ENCODE measurements at regions not wholly inside any gene's neighbourhood (a gene's known extent, or its start where the extent isn't known, plus 50 kb on each side); places are given as distances from the start of the nearest gene placed in this dataset.
A peak's percentile ranks its signal among the peaks of the same experiment; 100 is the strongest.
"Not testable (repeated sequence)": the region's sequence is repeated elsewhere in the genome, so short reads cannot be mapped to it uniquely, and the experiment has no call there.

DNA sequence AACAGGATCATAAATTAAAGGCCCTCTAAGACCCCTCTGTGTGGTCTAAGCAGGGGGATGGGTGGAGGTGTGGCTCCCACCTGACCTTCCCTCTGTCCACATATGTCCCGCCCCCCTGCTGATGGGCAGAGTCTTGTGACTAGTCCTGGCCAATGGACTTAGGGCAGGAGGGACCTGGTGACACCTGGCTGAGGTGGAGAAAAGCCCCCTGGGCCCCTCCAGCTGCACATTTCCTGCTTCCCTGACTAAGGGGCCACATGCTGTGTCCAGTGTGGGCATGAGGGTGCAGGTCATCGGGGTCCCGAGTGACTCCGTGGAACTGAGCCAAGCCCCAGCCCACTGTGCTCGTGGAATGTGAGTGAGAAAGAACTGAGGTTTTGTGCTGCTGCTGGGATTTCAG is 254.7 kb downstream of the ADGRD1 start:
- H3K36me3 ChIP-seq, result no peaks in the 10 kb centered on the region
- no peak overlapping the region for H3K4me3 ChIP-seq
- H3K27ac ChIP-seq, result no peak overlapping the region
- peak in 2 of 3 donors; percentile 23 to 34 for DNase-seq
- no peaks in the 10 kb centered on the region for H3K9me3 ChIP-seq
- no peaks in the 10 kb centered on the region for H3K4me1 ChIP-seq
- H3K27me3 ChIP-seq, result no peaks in the 10 kb centered on the region
- TF ChIP-seq, protein P1, sequence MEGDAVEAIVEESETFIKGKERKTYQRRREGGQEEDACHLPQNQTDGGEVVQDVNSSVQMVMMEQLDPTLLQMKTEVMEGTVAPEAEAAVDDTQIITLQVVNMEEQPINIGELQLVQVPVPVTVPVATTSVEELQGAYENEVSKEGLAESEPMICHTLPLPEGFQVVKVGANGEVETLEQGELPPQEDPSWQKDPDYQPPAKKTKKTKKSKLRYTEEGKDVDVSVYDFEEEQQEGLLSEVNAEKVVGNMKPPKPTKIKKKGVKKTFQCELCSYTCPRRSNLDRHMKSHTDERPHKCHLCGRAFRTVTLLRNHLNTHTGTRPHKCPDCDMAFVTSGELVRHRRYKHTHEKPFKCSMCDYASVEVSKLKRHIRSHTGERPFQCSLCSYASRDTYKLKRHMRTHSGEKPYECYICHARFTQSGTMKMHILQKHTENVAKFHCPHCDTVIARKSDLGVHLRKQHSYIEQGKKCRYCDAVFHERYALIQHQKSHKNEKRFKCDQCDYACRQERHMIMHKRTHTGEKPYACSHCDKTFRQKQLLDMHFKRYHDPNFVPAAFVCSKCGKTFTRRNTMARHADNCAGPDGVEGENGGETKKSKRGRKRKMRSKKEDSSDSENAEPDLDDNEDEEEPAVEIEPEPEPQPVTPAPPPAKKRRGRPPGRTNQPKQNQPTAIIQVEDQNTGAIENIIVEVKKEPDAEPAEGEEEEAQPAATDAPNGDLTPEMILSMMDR (IDR thresholded peaks at IDR 0.05), result no peak
- TF ChIP-seq POLR2A (IDR thresholded peaks at IDR 0.05), result no peak

DNA sequence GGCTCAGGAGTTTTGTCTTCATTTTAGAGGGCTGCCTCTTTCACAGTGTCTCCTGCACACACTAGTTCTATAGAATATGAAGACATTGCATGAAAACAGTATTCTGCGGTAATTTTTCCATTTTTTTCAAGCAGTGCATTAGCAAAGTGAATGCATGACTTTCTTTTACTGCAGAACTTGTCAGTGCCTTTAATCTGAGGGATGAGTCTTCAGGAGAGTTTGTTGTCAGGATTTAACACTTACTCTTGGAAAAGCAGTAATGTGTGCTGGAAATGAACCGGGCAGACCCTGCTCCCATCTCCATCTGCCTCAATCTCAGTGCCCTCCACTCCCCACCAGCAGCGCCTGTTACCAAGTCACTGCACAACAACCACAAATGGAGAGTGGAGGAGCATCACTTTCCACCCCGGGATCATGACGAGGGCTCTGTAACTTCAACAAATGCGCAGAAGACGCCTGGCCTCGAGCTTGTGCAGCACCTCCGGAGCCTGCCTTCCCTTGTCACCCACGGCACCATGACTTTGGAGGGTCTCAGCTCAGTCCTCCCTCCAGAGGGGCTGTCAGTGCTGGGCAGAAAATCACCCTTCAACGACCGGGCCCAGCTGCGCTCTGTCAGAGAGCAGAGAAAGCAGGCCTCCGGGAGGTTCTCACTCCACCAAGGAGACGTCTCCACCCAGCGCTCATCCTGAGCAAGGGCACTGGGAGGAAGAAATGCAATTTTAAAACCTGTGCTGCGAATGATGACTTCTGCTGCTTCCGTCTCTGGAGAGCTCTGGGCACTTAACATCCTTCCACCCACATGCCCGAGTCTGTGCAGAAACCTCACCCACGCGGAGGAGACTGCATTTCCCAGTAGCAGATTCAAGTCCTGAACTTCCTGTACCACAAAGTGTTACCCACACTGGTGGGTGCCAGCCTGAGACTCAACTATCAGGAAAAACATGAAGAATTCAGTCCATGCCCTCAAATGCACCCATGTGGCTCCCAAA is 255.7 kb downstream of the ADGRD1 start:
- H3K27ac ChIP-seq, result no peak overlapping the region
- no peaks in the 10 kb centered on the region for H3K9me3 ChIP-seq
- no peaks in the 10 kb centered on the region for H3K27me3 ChIP-seq
- H3K4me3 ChIP-seq, result no peak overlapping the region
- TF ChIP-seq, protein P1 (IDR thresholded peaks at IDR 0.05), result no peak
- no peak for TF ChIP-seq POLR2A (IDR thresholded peaks at IDR 0.05)
- peak in 2 of 3 donors; percentile 21 to 28 for DNase-seq
- no peaks in the 10 kb centered on the region for H3K36me3 ChIP-seq
- H3K4me1 ChIP-seq, result no peaks in the 10 kb centered on the region

DNA sequence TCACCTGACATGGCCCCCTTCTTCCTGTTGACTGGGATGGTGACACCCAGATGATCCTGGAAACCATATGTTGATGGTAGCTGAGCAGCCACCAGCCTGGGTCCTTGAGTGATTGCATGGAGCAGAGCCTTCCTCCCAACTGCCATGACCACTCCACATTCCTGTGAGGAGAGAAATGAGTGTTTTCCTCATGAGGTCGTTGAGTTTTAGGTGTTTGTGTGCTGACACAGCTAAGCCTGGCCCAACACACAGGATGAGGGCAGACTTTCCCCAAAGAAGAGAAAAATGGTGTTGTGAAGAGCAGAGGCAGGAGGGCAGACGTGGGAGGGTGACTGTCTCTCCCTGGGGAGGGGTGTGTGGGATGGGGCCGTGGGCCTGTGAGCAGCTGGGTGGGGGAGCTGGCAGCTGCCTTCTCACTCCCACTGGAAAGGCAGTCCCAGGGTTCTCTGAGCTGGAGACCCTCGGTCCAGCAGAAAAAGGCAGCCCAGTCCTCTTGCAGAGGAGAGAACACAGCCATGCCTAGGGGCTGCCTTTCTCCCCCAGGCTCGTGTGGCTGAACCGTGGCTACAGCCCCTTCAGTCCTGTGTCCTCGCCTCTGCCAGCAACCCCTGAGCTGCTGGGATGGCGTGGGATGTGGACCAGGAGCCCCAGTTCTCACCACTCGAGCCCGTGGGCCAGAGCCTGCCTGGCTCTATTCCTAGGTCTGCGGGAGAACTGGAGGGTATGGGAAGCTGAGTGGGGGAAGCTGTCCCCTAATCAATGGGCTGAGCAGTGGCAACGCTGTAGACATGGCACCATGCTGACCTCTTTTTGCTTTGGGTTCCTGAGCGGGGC is 257.0 kb downstream of the ADGRD1 start:
- DNase-seq, result peak in 2 of 3 donors; percentile 23 to 24
- Histone ChIP-seq H3K4me1 (no peaks in the 10 kb centered on the region), H3K27me3 (no peaks in the 10 kb centered on the region), H3K4me3 (no peak overlapping the region), H3K9me3 (no peaks in the 10 kb centered on the region), H3K27ac (no peak overlapping the region), H3K36me3 (no peaks in the 10 kb centered on the region)
- TF ChIP-seq, protein P1 (IDR thresholded peaks at IDR 0.05), result no peak
- no peak for TF ChIP-seq POLR2A (IDR thresholded peaks at IDR 0.05)

DNA sequence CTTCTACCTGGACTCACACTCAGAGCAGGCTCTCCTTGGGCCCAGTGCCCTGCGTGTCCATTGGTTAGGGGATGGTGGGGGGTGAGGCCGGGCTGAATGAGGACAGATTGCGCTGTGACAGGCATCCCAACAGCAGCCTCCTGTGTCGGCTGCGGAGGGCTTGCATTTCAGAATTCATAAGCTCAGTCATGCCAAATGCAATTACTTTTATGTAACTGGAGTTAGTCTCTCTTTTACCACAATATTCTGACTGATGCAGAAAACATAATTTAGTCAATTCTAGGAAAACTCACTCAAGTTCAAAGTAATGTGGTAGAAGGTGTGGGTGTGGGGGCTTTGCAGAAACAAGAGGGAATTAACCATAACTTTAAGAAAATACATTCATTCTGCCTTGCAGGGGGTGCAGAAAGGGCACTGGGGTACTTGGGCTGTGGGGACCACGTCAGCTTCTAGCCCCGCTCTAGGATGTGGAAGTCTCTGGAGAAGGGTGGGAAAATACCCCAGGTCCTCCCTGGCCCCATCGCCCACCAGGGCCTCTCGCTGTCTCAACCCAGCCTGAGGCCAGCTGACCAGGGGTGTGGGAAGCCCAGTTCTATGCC is 257.7 kb downstream of the ADGRD1 start:
- TF ChIP-seq, protein P1 (IDR thresholded peaks at IDR 0.05), result no peak
- TF ChIP-seq POLR2A (IDR thresholded peaks at IDR 0.05), result no peak

DNA sequence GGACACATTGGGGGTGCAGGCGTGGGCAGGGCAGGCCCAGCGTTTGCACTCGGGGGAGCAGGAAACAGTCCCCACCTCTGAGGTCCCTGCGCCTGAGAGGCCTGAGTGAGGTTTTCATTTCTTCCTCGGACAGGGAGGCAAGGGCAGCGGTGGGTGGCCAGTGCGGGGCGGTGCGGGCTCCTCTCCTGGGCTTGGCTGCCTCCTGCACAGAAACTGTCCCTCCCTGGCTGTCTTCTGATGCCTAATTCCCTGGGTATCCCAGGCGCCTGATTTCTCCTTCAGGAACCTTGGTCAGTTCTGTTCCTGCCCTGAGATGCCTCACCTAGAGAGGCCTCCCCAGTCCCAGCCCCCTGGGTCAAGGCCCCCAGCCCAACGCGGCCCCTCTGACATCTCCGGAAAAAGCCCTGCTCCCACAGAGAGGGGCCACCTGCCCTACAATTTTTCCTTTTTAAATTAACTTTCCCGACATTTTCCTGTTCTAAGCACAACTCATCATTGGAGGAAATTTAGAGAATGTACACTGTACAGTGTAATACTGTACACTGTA is 260.3 kb downstream of the ADGRD1 start:
- DNase-seq, result peak in 2 of 3 donors; percentile 23 to 34
- Histone ChIP-seq H3K27me3 (no peaks in the 10 kb centered on the region), H3K36me3 (no peaks in the 10 kb centered on the region), H3K27ac (no peak overlapping the region), H3K4me3 (no peak overlapping the region), H3K4me1 (no peaks in the 10 kb centered on the region), H3K9me3 (no peaks in the 10 kb centered on the region)
- TF ChIP-seq POLR2A (IDR thresholded peaks at IDR 0.05), result no peak
- TF ChIP-seq, protein P1 (IDR thresholded peaks at IDR 0.05), result no peak

More for the DNA sequence above, 257.7 kb downstream of the ADGRD1 start:
- Histone ChIP-seq H3K9me3 (no peaks in the 10 kb centered on the region), H3K4me3 (no peak overlapping the region), H3K36me3 (no peaks in the 10 kb centered on the region), H3K27me3 (no peaks in the 10 kb centered on the region), H3K27ac (no peak overlapping the region), H3K4me1 (no peaks in the 10 kb centered on the region)
- peak in 1 of 3 donors; percentile 30 for DNase-seq

DNA sequence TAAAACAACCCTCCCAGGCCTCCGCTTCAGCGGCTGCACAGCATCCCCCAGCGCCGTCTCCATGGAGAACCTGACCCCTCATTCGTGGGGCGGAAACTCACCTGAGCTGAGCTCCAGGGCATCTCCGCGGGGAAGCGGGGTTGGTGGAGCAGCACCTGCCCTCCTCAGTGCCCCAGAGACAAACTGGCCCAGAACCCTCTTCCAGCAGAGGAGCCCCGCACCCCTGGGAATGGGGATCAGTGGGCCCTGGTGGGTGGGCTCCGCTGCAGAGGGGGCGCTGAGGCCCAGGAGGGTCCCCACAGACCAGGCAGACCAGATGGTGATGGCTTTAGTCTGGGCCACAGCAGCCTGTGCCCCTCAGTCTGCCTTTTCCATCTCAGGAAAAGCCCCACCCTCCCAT is 261.2 kb downstream of the ADGRD1 start:
- not testable (repeated sequence) for H3K4me3 ChIP-seq, H3K4me1 ChIP-seq, H3K27me3 ChIP-seq, H3K9me3 ChIP-seq, H3K36me3 ChIP-seq, H3K27ac ChIP-seq
- DNase-seq, result peak in 1 of 3 donors; percentile 18

DNA sequence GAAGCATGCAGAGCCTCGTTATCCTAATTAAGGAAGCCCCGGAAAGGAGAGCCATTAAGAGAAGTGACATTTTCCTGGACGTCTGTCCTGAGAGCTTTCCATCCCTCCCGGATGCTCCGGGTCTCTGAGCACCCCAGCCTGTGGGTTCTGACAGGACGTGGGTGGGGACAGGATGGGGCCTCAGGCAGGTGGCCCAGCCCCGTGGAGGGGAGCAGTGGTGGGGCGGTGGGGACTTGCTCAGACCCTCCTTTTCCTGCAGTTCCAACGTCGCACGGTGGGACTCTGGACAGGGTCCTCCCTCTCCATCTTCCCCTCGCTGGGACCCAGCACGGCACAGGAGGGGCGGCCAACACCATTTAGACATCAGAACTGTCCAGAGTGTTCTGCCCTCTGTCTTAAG is 262.9 kb downstream of the ADGRD1 start:
- not testable (repeated sequence) for H3K36me3 ChIP-seq, H3K27ac ChIP-seq, H3K4me1 ChIP-seq, H3K9me3 ChIP-seq, H3K4me3 ChIP-seq, H3K27me3 ChIP-seq
- peak in 2 of 3 donors; percentile 22 to 41 for DNase-seq
